OCI-LY3 (cell line): ENCODE measurements at regions not wholly inside any gene's neighbourhood (a gene's known extent, or its start where the extent isn't known, plus 50 kb on each side); places are given as distances from the start of the nearest gene placed in this dataset.

Source experiments
- EZH2phosphoT487 ChIP-seq: fragments of 200-600 bp; shearing (Covaris generic); IDR thresholded peaks from 2 replicates; pipeline ENCODE4 v1.6.1; 2018; ENCODE audit warnings: antibody characterized with exemption, mixed run types, low read depth
- TF ChIP-seq, protein P1 (sequence below): fragments of 200-600, 300-600 bp; sonication (generic); IDR thresholded peaks from 2 replicates; pipeline ENCODE4 v1.5.1; 2014; ENCODE audit warnings: antibody characterized with exemption, low read length, low read depth

DNA sequence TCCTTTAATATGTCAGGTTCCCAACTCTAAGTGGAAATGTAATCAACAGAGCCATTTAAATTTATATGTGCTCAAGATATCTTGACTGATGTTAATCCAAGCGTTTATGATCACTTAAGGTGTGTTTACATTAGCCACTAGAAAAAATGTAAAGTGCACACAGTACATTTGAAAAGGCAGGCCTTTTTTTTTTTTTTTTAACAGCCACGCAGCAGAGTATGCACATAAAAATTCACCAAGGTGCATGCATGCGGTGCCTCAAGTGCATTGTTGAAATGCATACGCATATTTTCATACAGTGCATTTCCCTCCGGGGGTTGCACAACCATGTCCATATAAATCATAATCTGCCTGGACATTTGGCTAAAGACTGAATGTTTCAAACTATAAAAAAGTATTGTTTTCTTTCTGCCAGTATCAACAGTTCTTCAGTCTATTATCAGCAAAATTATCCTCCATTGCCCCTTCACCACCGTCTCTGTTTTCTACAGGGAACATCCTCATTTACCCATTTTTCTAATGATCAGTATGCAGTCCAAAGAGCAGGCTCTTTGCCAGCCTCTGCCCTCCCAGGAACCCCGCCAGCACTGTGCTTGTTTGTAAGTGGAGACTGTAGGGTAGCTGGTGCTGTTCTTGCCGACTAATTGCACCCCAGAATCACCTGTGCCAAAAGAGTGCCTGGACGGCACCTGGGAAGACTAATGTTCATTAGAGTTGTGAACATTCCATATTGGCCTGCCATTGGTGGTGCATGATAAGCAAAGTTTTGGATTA, 611.2 kb upstream of the CFAP20DC start:
- TF ChIP-seq, protein P1, sequence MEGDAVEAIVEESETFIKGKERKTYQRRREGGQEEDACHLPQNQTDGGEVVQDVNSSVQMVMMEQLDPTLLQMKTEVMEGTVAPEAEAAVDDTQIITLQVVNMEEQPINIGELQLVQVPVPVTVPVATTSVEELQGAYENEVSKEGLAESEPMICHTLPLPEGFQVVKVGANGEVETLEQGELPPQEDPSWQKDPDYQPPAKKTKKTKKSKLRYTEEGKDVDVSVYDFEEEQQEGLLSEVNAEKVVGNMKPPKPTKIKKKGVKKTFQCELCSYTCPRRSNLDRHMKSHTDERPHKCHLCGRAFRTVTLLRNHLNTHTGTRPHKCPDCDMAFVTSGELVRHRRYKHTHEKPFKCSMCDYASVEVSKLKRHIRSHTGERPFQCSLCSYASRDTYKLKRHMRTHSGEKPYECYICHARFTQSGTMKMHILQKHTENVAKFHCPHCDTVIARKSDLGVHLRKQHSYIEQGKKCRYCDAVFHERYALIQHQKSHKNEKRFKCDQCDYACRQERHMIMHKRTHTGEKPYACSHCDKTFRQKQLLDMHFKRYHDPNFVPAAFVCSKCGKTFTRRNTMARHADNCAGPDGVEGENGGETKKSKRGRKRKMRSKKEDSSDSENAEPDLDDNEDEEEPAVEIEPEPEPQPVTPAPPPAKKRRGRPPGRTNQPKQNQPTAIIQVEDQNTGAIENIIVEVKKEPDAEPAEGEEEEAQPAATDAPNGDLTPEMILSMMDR, result no peak
- TF ChIP-seq EZH2phosphoT487, result no peak
